HS-27A (cell line): ENCODE measurements at regions not wholly inside any gene's neighbourhood (a gene's known extent, or its start where the extent isn't known, plus 50 kb on each side); places are given as distances from the start of the nearest gene placed in this dataset.

Experiments used
- DNase-seq: peaks from one replicate; pipeline ENCODE4 v3.0.0-alpha.2; 2012; ENCODE audit warnings: low read depth, missing footprints

DNA sequence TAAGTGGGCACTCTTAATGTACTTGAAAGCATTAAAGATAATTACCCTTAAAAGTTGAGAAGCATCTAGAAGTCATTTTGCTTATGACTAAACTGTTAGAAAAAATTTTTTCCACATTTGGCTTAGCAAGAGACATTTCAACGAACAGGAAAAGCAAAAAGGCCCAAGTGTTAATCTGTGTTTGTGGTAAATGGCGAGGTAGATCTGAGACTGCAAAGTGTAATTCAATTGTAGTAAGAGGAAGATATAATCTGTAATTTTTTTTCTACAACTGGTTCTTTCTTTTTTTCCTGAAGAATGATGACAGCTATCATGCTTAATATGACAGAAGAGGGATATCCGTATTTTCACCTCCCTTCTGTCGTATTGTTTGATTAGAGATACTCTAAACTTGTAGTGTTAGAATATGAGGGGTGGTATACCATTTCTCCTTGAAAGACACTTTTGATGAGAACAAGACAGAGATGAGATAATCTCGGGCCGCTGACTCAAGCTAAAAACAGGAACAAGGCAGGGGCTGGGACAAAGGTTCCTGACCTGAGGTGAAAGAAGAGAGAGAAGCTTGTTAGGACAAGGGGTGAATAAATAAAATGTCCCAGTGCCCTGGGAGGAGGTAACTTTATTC, 459.3 kb upstream of the ZNF608 start:
- DNase-seq, result no peak

DNA sequence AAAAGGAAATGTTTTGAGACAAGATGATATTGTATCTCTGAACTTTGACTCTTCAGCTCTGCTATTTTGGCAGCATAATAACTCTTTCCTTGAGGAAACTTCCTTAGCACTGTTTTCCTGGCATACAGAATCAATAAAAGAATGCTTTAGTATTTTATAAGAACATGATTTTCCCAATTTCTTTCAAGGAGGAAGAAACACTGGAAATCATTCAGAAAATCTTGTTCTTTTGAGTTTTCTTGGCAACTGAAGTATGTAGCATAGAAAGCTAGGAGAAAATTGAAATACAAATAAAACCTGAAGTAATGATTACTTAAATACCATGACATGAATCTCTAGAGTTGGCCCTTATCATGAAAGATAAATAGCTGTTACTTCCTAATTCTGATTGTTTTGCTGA, 461.4 kb upstream of the ZNF608 start:
- DNase-seq, result no peak

DNA sequence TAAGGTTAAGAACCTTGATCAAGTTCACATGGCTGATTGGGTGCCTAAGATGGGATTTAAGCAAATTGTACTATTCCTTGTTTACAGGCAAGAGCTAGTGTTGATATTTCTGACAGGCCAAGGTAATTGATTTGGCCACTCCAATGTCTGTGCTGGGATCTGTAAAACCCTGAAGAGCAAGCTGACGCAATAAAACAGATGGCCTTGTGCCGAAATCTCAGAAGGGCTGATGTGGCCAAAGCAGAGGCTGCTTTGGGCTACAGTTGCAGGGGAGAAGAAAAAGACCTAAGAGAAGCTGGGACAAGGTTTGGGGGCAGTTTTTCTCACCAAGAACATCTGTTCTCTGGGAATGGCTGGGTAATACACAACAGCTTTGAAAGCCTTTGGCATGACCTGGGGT, 463.2 kb upstream of the ZNF608 start:
- DNase-seq, result no peak

DNA sequence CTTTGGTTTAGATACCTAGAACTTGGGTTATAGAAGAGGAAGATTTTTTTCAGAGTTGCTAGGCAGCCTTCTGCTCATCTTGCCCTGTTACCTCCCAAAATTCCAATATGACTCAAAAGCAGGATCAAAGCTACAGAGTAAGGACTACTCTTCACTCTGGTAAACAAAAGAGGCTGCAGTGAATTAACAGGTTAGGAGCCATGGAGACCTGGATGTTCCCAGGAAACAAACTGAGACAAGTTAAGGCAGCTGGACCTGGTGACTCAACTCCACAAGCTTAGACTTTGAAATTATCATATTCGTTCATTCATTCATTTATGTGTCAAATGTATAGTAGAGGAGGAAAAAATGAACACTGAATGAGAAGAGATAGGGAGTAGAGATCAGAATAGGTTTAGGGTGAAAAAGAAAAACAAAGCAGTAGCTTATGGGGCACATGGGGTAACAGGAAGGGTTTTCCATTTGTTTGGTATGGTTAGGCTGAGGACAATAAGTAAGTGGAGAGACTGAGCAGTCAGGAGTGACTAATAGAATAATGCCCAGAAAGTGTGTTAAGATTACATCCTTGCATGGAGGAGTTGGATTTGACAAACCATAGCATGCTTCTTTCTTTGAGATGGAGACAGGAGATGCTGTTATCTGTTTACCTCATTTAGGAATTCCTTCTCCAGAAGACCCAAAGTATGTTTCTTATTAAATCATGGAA, 464.0 kb upstream of the ZNF608 start:
- no peak for DNase-seq

DNA sequence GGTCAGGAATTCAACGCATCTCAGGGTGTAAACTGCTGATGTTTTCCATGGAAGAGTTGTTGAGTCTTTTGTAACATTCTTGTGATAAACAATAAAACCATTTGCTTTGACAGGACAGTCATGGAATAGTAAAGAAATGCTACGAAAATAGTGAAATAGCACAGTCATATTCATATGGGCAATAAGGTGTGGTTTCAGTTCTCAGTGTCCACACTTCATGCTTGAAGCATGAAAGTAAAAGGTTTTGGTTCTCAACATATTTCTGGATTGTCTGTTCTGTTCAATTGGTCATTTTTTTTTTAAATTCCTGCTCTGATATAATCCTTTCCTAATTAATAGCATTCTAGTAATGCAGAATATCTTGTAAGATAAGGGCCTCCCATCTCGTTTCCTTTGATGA, 467.6 kb upstream of the ZNF608 start:
- DNase-seq, result no peak

DNA sequence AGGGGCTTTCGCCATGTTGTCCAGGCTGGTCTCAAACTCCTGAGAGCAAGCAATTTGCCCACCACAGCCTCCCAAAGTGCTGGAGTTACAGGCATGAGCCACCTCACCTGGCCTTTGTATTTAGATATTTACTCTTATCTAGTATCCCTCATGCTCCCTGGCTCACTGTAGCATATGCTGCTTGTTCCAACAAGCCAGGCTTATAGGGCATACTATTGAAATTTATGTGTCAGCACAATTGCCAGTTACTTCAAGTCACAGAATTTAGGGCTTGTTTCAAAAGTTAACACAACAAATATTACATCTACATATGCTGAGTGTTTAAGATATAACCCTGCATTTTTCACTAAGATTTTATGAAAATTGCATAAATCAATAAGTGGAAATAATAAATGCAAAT, 469.2 kb upstream of the ZNF608 start:
- no peak for DNase-seq

DNA sequence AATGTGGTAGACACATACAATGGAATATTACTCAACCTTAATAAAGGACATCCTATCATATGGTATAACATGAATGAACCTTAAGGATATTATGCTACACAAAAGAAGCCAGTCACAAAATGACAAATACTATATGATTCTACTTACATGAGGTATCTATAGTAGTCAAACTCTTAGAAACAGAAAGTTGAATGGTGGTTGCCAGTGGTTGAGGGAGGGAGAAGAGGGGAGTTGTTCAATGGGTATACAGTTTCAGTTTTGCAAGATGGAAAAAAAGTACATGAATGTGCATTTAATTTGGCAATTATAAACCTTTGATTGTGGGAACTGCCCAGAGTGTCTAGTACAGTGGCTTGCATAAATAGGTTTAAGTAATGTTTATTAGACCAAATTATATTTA, 473.3 kb upstream of the ZNF608 start:
- DNase-seq, result no peak

DNA sequence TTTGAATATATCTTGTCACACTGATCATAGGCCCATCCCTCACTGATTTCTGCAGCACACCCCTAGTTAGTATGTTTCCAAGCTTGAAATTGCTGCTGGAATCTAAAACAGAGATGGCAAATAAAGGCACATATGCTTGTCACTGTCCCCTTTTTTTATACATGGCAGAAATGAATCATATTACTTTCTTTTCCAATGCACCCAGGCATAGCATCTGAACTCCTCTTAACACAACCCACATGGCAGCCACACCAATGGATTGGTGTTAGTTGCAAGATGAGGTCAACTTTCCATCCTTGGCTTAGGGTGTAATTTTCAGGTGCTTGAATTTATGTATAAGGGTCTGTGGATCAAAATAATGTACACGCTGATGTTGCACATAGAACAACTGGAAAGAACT, 473.8 kb upstream of the ZNF608 start:
- DNase-seq, result no peak

DNA sequence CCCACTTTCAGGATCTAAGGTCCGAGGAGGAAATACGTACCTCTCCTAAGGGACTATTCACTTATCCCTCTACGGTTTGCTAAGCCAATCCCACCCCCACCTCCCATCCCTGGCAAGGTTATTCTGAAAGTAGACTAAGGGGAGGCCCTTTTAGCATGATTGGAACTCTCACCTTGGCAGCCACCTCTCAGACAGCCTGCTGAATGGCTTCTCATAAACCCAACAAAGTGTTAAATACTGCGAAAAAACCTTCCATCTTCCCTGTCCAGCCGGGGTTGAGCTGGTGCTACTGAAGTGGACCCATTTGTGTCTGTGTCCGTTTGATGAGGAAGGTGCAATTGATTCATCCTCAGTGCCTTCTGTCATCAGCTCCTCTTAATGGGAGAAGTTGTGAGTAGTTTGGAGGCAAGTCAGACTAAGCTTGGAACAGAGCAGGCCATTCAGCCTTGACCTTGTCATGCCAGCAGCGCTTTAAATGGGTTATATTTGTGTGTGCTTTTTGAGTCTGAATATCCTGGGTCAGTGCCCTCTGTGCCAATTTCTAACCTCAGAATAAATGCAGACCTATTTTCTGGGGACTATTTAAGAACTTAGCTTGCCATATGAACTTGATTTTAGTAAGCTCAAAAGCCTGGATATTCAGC, 476.3 kb upstream of the ZNF608 start:
- DNase-seq, result no peak

GRCh38 chr5:125225424-125225823, 479.0 kb upstream of the ZNF608 start:
- no peak for DNase-seq

DNA sequence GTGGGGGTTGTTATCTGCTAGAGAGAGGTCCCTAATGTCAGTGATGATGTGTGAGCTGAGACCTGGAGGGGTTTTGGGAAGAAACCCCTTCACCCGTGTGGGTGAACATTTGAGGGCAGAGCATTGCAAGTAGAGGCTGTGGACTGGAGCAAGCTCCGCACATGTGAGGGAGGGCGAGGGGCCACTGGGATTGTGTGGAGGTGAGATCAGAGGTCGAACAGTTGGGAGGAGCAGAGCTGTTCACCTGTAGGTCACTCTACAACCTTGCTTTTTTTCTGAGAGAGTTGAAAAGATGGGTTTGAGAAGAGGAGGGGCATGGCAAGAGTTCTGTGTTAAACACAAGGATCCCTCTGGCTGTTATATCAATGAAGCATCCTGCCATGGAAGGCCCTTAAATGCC, 480.4 kb upstream of the ZNF608 start:
- no peak for DNase-seq

GRCh38 chr5:125227333-125228095, 481.1 kb upstream of the ZNF608 start:
- DNase-seq, result no peak

DNA sequence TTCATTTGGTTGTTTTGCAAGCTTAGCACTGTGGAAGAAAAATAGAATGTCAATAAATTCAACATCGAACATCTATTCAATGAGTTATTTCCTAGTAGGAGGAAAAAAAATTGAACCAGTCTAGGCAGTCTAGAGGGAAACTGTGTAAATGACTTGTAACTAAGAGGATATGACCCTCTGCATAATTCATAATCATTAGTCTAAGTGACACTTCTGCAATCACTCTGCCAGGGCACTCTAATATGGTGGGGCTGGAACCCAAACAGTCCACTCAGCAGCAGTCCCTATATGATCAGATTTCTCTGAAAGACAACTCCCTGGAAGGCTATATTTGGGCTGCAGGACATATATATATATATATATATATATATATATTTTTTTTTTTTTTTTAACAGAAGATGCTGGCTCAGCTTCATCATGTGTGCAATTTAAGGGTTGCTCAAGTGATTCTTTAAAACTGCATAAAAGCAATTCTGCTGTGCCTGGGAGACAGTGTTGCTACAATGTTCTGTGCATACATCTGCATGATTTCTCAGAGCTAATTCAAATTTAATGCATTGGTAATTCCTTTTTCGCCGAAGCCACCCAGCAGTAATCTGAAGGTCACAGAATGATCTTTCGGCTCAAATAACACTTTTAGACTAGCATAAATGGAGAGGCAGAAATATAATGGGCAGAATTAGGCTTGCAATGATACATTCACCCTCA, 482.1 kb upstream of the ZNF608 start:
- DNase-seq, result no peak

DNA sequence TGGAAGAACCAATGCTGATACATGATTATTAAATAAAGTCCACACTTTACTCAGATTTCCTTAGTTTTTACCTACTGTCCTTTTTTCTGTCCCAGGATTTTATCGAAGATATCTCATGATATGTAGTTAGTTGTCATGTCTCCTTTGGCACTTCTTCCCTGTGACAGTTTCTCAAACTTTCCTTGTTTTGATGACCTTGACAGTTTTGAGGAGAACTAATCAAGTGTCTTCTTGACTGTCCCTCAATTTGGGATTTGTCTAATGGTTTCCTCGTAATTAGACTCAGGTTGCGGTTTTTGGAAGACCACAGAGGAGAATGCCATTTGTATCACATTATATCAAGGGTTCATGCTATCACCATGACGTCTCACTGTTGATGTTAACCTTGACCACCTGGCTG, 483.1 kb upstream of the ZNF608 start:
- no peak for DNase-seq

DNA sequence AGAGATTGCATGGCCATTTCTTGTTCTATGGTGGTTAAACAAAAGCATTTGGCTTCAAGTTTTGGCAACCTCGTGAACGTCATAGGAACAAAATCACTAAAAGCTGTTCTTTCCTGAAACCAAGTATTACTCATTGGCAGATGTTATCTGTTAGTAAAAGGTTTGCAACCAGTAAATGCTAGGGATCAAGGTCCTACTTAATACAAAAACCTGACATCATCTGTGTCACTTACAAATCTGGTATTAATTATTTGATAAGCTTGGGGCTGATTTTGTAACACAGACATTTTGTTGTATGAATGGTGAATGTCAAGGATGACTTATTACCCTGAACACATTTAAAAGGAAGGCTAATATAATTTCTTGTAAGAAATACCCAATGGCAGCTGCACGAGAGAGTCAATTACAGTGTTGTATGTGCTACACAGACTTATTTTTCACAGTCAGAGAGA, 486.4 kb upstream of the ZNF608 start:
- no peak for DNase-seq

DNA sequence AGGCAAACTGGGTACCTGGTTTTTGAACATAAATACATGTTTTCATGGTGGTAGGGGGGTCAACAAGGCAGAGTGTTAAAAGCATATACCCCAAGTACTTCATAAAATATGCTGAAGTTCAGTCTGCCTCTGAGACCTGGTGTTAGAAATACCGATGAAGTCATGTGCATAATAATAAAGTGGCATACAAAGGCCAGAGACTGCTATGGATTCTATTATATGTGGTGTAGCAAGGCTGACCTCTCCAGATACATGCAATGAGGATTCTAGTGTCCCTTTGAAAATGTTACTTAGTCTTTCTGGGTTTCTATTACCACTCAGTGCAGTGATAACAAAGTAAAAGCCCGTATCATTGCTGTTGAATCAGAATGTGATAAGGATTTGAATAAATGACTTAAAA, 487.5 kb upstream of the ZNF608 start:
- DNase-seq, result no peak

DNA sequence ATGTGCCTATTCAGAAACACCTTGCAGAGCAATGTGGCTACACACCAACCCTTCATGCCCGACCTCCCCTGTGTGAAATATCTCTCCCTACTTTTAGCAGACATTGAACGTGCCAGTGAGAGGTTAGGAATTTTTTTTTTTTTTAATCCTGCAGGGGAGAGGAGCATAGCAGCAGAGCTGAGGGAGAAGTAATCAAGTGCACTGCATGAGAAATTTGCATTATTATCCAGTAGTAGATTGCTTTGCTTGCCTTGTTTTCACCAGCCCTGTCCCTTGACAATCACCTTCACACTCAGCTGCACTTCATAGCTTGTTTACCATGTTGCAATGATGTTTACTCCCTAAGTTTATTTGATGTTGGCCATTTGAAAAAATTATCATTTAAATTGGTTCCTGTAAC, 489.6 kb upstream of the ZNF608 start:
- DNase-seq, result no peak

- no peak for DNase-seq
Measured at GRCh38 chr5:125236981-125237380, 490.5 kb upstream of the ZNF608 start.

GRCh38 chr5:125244531-125244930, 498.1 kb upstream of the ZNF608 start:
- DNase-seq, result no peak

DNA sequence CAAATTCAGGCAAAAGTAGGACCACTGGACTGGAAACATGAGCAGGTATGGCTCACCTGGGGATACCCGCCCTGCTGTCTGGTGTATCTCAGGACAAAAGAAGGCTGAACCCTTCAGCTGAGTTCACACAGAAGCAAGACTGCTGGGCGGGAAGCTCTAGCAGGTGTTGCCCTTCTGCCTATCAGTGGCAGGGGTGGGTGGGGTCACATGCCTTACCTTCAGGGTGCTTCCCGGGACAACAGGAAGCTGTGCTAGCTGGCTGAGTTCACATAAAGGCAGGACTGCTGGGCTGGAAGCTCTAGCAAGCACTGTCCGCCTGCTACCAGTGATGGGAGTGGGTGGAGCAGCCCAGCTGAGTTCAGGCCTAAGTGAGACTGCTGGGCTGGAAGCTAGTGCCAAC, 498.8 kb upstream of the ZNF608 start:
- DNase-seq, result no peak

- DNase-seq, result no peak
Measured at GRCh38 chr5:125249400-125249799, 503.0 kb upstream of the ZNF608 start.

DNA sequence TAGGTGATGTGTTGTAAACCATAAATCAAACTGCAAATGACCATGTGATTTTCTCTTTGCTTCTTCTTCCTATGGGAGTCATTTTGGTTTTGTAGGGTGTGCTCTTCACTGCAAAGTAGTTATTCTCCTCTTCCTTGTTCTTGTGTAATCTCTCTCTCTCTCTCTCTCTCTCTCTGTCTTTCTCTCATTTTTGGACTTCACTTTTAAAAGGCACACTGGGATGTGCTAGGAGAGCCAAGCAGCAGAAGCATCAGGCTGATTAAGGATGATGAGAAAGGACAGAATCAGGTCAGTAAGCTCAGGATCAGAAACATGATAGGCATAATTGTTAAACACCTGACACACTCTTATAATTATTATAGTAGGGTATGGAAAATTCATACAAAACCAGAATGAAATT, 505.3 kb upstream of the ZNF608 start:
- DNase-seq, result no peak
